ENCODE measurements at regions not wholly inside any gene's neighbourhood (a gene's known extent, or its start where the extent isn't known, plus 50 kb on each side); places are given as distances from the start of the nearest gene placed in this dataset.
"Not testable (repeated sequence)": the region's sequence is repeated elsewhere in the genome, so short reads cannot be mapped to it uniquely, and the experiment has no call there.

- TF ChIP-seq GATA1 (IDR thresholded peaks at IDR 0.05; ENCODE audit: low read depth, low read length) = no peak
- TF ChIP-seq POLR2A (IDR thresholded peaks at IDR 0.05; ENCODE audit: low read length) = no peak
- DNase-seq = no peak
Measured at GRCh38 chr5:37966871-37967270, 127.0 kb upstream of the GDNF start.

- TF ChIP-seq POLR2A (IDR thresholded peaks at IDR 0.05; ENCODE audit: low read length) = no peak
- no peak for DNase-seq
Measured at GRCh38 chr5:37966291-37966690, 126.5 kb upstream of the GDNF start.

- TF ChIP-seq POLR2A (IDR thresholded peaks at IDR 0.05; ENCODE audit: low read length) = no peak
- no peak for TF ChIP-seq GATA1 (IDR thresholded peaks at IDR 0.05; ENCODE audit: low read depth, low read length)
- no peak for DNase-seq
Measured at GRCh38 chr5:37962389-37962788, 122.5 kb upstream of the GDNF start.

- no peak for TF ChIP-seq GATA1 (IDR thresholded peaks at IDR 0.05; ENCODE audit: low read depth, low read length)
- no peak for TF ChIP-seq POLR2A (IDR thresholded peaks at IDR 0.05; ENCODE audit: low read length)
- DNase-seq = no peak
Measured at GRCh38 chr5:37957218-37957617, 117.4 kb upstream of the GDNF start.

- no peak for DNase-seq
- TF ChIP-seq POLR2A (IDR thresholded peaks at IDR 0.05; ENCODE audit: low read length) (no peak), GATA1 (IDR thresholded peaks at IDR 0.05; ENCODE audit: low read depth, low read length) (no peak)
Measured at GRCh38 chr5:37955748-37956147, 115.9 kb upstream of the GDNF start.

- TF ChIP-seq GATA1 (IDR thresholded peaks at IDR 0.05; ENCODE audit: low read depth, low read length) (no peak), POLR2A (IDR thresholded peaks at IDR 0.05; ENCODE audit: low read length) (no peak)
- DNase-seq = no peak
Measured at GRCh38 chr5:37954561-37954960, 114.7 kb upstream of the GDNF start.

- no peak for DNase-seq
- no peak for TF ChIP-seq GATA1 (IDR thresholded peaks at IDR 0.05; ENCODE audit: low read depth, low read length)
- no peak for TF ChIP-seq POLR2A (IDR thresholded peaks at IDR 0.05; ENCODE audit: low read length)
Measured at GRCh38 chr5:37951946-37952721, 112.3 kb upstream of the GDNF start.

GRCh38 chr5:37950436-37950835 lies 110.6 kb upstream of the GDNF start:
- TF ChIP-seq GATA1 (IDR thresholded peaks at IDR 0.05; ENCODE audit: low read depth, low read length) = no peak
- TF ChIP-seq POLR2A (IDR thresholded peaks at IDR 0.05; ENCODE audit: low read length) = no peak
- no peak for DNase-seq

DNA sequence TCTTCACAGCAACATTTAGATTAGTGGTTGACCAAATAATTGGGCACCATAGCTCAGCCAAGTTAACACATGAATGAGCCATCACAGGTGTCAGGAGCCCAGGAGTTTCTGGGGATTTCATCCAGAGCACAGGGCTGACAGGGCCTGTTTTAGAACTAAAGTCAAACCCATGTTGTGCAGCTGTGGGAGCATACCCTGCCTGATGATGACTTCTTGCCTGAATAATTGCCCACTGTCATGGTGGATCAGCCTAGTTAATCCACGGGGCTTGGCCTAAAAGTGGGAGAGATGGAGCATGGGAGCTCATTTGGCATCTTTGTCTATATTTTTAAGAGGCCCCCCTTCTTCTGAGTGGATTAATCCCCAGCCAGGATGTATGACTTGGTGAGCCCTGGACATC lies 105.6 kb upstream of the GDNF start:
- no peak for DNase-seq
- TF ChIP-seq POLR2A (IDR thresholded peaks at IDR 0.05; ENCODE audit: low read length) (no peak), GATA1 (IDR thresholded peaks at IDR 0.05; ENCODE audit: low read depth, low read length) (no peak)

DNA sequence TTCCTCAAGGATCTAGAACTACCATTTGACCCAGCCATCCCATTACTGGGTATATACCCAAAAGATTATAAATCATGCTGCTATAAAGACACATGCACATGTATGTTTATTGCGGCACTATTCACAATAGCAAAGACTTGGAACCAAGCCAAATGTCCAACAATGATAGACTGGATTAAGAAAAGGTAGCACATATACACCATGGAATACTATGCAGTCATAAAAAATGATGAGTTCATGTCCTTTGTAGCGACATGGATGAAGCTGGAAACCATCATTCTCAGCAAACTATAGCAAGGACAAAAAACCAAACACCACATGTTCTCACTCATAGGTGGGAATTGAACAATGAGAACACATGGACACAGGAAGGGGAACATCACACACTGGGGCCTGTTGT lies 103.3 kb upstream of the GDNF start:
- DNase-seq = not testable (repeated sequence)

GRCh38 chr5:37940931-37941623 lies 101.2 kb upstream of the GDNF start:
- DNase-seq = no peak
- TF ChIP-seq GATA1 (IDR thresholded peaks at IDR 0.05; ENCODE audit: low read depth, low read length) (no peak), POLR2A (IDR thresholded peaks at IDR 0.05; ENCODE audit: low read length) (no peak)

GRCh38 chr5:37938861-37939260 lies 99.0 kb upstream of the GDNF start:
- DNase-seq = no peak
- TF ChIP-seq POLR2A (IDR thresholded peaks at IDR 0.05; ENCODE audit: low read length) = no peak
- TF ChIP-seq GATA1 (IDR thresholded peaks at IDR 0.05; ENCODE audit: low read depth, low read length) = no peak

GRCh38 chr5:37938076-37938852 lies 98.4 kb upstream of the GDNF start:
- no peak for TF ChIP-seq GATA1 (IDR thresholded peaks at IDR 0.05; ENCODE audit: low read depth, low read length)
- no peak for TF ChIP-seq POLR2A (IDR thresholded peaks at IDR 0.05; ENCODE audit: low read length)
- no peak for DNase-seq

GRCh38 chr5:37936091-37936490 lies 96.2 kb upstream of the GDNF start:
- no peak for DNase-seq
- no peak for TF ChIP-seq GATA1 (IDR thresholded peaks at IDR 0.05; ENCODE audit: low read depth, low read length)
- TF ChIP-seq POLR2A (IDR thresholded peaks at IDR 0.05; ENCODE audit: low read length) = no peak

Data from erythroblast (primary cell).